HepG2 (cell line): ENCODE measurements at regions not wholly inside any gene's neighbourhood (a gene's known extent, or its start where the extent isn't known, plus 50 kb on each side); places are given as distances from the start of the nearest gene placed in this dataset.

Source experiments
- ATAC-seq: fragments of 200-7000 bp; cut with Tn5 transposase; 3 replicates; pipeline ENCODE4 v1.9.1; 2020; ENCODE audit warnings: mild to moderate bottlenecking, moderate library complexity
- BruUV-seq: library from RNA; stranded (reverse); fragments of 400-500 nt; replicated peaks from 2 replicates; lab custom pipeline; 2021; lab: Mats Ljungman, UMichigan
- CTCF ChIA-PET: fragments of 300-600 bp; formaldehyde crosslinking; extraction: SDS; loops from one replicate; lab custom pipeline; 2021; ENCODE audit warnings: low total read pairs, inconsistent platforms, low intra/inter-chr PET ratio; lab: Yijun Ruan, JAX
- POLR2A ChIA-PET: fragments of 350-600 bp; sonication (Branson Sonifier 250); formaldehyde crosslinking; loops from one replicate; lab custom pipeline; 2020; ENCODE audit warnings: antibody characterized with exemption, inconsistent platforms; lab: Yijun Ruan, JAX
- DNase-seq: peaks from one replicate; pipeline ENCODE4 v3.0.0-alpha.2; 2015; ENCODE audit warnings: low spot score
- FAIRE-seq: peaks from 3 replicates; lab custom pipeline; 2011; peaks lifted over from hg19 to GRCh38; lab: Jason Lieb, UNC
- H2AFZ ChIP-seq: one replicate; pipeline ENCODE4 v1.6.1; 2011; ENCODE audit warnings: low read length, inconsistent platforms
- H3K27ac ChIP-seq: fragments of 300-600 bp; 3 replicates; pipeline ENCODE4 v1.8.0; 2011; ENCODE audit warnings: mixed run types, mild to moderate bottlenecking, mixed read lengths, low read length, inconsistent platforms; ENCODE audit not compliant: insufficient read depth; ENCODE audit errors: extremely low read length
- H3K27me3 ChIP-seq, 2 experiments: fragments of 200-600 bp in 1 of 2; 2 replicates in 1 of 2; 3 replicates in 1 of 2; pipeline versions ENCODE4 v1.6.0 to v1.8.0; 2011; ENCODE audit warnings: low read length in 2 of 2, mild to moderate bottlenecking in 2 of 2, moderate library complexity in 2 of 2, inconsistent platforms in 1 of 2; ENCODE audit not compliant: insufficient read depth in 2 of 2, control insufficient read depth in 1 of 2
- H3K36me3 ChIP-seq, 2 experiments: fragments of 200-600 bp in 1 of 2; replicated peaks in 1 of 2; 2 replicates in 1 of 2; 3 replicates in 1 of 2; pipeline versions ENCODE4 v1.5.1 to v1.8.0; 2011; ENCODE audit warnings: low read length in 2 of 2, inconsistent platforms in 1 of 2; ENCODE audit not compliant: insufficient read depth in 2 of 2, control insufficient read depth in 1 of 2
- H3K4me1 ChIP-seq: 2 replicates; pipeline ENCODE4 v1.5.1; 2012; ENCODE audit warnings: low read length, inconsistent platforms; ENCODE audit not compliant: insufficient read depth
- H3K4me2 ChIP-seq: 2 replicates; pipeline ENCODE4 v1.6.0; 2011; ENCODE audit warnings: low read depth, low read length, inconsistent platforms
- H3K4me3 ChIP-seq, 3 experiments: fragments of 200-600 bp in 1 of 3; sonication (generic), shearing (Covaris generic) in 1 of 3; replicated peaks in 1 of 3; 2 replicates each; pipeline ENCODE4 v1.5.1; 2011 to 2016; ENCODE audit warnings: low read length in 3 of 3, inconsistent platforms in 2 of 3, low read depth in 2 of 3, mild to moderate bottlenecking in 2 of 3, control low read depth in 1 of 3, mixed read lengths in 1 of 3; ENCODE audit not compliant: insufficient read depth in 1 of 3
- H3K79me2 ChIP-seq: one replicate; pipeline ENCODE4 v1.6.1; 2011; ENCODE audit warnings: low read length, inconsistent platforms; ENCODE audit not compliant: insufficient read depth
- H3K9ac ChIP-seq: 2 replicates; pipeline ENCODE4 v1.6.0; 2011; ENCODE audit warnings: mild to moderate bottlenecking, low read depth, low read length, inconsistent platforms; ENCODE audit not compliant: insufficient read depth
- H3K9me3 ChIP-seq: 2 replicates; pipeline ENCODE4 v1.5.1; 2012; ENCODE audit warnings: mild to moderate bottlenecking, low read length
- H4K20me1 ChIP-seq: 2 replicates; pipeline ENCODE4 v1.6.0; 2011; ENCODE audit warnings: inconsistent platforms, mild to moderate bottlenecking, low read length, moderate library complexity; ENCODE audit not compliant: insufficient read depth
- CBX2 ChIP-seq, 2 experiments: fragments of 200-600 bp in 1 of 2; sonication (generic); formaldehyde crosslinking in 1 of 2; IDR thresholded peaks; 2 replicates each; pipeline versions ENCODE4 v1.7.0 to v1.8.1; 2018 to 2022; ENCODE audit warnings: low read depth in 2 of 2, low read length in 1 of 2, mild to moderate bottlenecking in 1 of 2, missing genetic modification reagents in 1 of 2
- FOXO4 ChIP-seq: sonication (generic); formaldehyde crosslinking; conservative IDR thresholded peaks from 2 replicates; pipeline ENCODE4 v1.8.1; 2023; ENCODE audit warnings: missing genetic modification reagents
- HHEX ChIP-seq: IDR thresholded peaks from 2 replicates; pipeline ENCODE4 v1.6.1; 2016; ENCODE audit warnings: control low read depth
- KDM6A ChIP-seq: IDR thresholded peaks from 2 replicates; pipeline ENCODE4 v1.6.1; 2016; ENCODE audit warnings: low read depth
- KLF11 ChIP-seq: IDR thresholded peaks from 2 replicates; pipeline ENCODE4 v1.6.1; 2016; ENCODE audit warnings: missing compliant biosample characterization
- KLF13 ChIP-seq: sonication (generic); formaldehyde crosslinking; IDR thresholded peaks from 2 replicates; pipeline ENCODE4 v1.4.0; 2020; ENCODE audit warnings: mild to moderate bottlenecking, missing genetic modification reagents
- MXD4 ChIP-seq: IDR thresholded peaks from 2 replicates; pipeline ENCODE4 v1.6.1; 2016; ENCODE audit warnings: mild to moderate bottlenecking, missing biosample characterization, missing genetic modification reagents
- SNRNP70 ChIP-seq: fragments of 200-400 bp; formaldehyde crosslinking; IDR thresholded peaks from 2 replicates; pipeline ENCODE4 v1.6.1; 2017; ENCODE audit warnings: mild to moderate bottlenecking, low read depth, low read length, moderate library complexity
- SYNCRIP ChIP-seq: fragments of 200-400 bp; formaldehyde crosslinking; IDR thresholded peaks from 2 replicates; pipeline ENCODE4 v1.6.1; 2018; ENCODE audit warnings: mild to moderate bottlenecking, low read depth, low read length; ENCODE audit not compliant: insufficient read depth
- ZBTB10 ChIP-seq: sonication (generic); formaldehyde crosslinking; IDR thresholded peaks from 2 replicates; pipeline ENCODE4 v1.4.0; 2020; ENCODE audit warnings: missing genetic modification reagents, borderline replicate concordance
- ZFP36L2 ChIP-seq: sonication (generic); formaldehyde crosslinking; IDR thresholded peaks from 2 replicates; pipeline ENCODE4 v1.4.0; 2020; ENCODE audit warnings: missing genetic modification reagents
- ZNF234 ChIP-seq: sonication (generic); formaldehyde crosslinking; conservative IDR thresholded peaks from 2 replicates; pipeline ENCODE4 v1.5.1; 2020; ENCODE audit warnings: mild to moderate bottlenecking, missing genetic modification reagents
- ZNF292 ChIP-seq: sonication (generic); formaldehyde crosslinking; IDR thresholded peaks from 2 replicates; pipeline ENCODE4 v1.8.1; 2022; ENCODE audit warnings: mild to moderate bottlenecking, low read depth, missing genetic modification reagents, borderline replicate concordance
- ZNF580 ChIP-seq: IDR thresholded peaks from 2 replicates; pipeline ENCODE4 v1.6.1; 2016; ENCODE audit warnings: low read depth, borderline replicate concordance
- ZNF749 ChIP-seq: sonication (generic); formaldehyde crosslinking; IDR thresholded peaks from 2 replicates; pipeline ENCODE4 v1.8.0; 2022; ENCODE audit warnings: mild to moderate bottlenecking, missing genetic modification reagents, moderate library complexity, borderline replicate concordance
- ZNF781 ChIP-seq: sonication (generic); formaldehyde crosslinking; IDR thresholded peaks from 2 replicates; pipeline ENCODE4 v1.5.1; 2020; ENCODE audit warnings: borderline replicate concordance, mild to moderate bottlenecking, missing genetic modification reagents; ENCODE audit errors: not compliant biosample characterization
- ZUFSP ChIP-seq: sonication (generic); formaldehyde crosslinking; IDR thresholded peaks from 2 replicates; pipeline ENCODE4 v1.9.0; 2021; ENCODE audit warnings: missing genetic modification reagents, mild to moderate bottlenecking, borderline replicate concordance
- WGBS: methylation state at CpG from one replicate; pipeline ENCODE4 v1.1.6; 2017; ENCODE audit warnings: low lambda C conversion rate; 5-methylcytosine and 5-hydroxymethylcytosine counted together
- in situ Hi-C: cut with HindIII; loops from 2 replicates; pipeline ENCODE4 v1.10.0; 2017; ENCODE audit warnings: low pct_unique_long_range_greater_than_20kb; ENCODE audit not compliant: extremely low pct_ligation_motif_present
- intact Hi-C: fragments of 100-400 bp; cut with micrococcal nuclease; formaldehyde crosslinking; loops from one replicate; pipeline ENCODE4 v1.10.0; 2022; ENCODE audit not compliant: unreplicated experiment

GRCh38 chr12:65655074-65655493 is 169.2 kb upstream of the HMGA2 start:
- no peak for ATAC-seq
- Histone ChIP-seq H3K4me2 (no peak overlapping the region), H3K27ac (no peak overlapping the region), H3K79me2 (no peaks in the 10 kb centered on the region), H3K4me3 (no peak overlapping the region), H3K9ac (no peak overlapping the region), H2AFZ (no peak overlapping the region), H3K4me1 (no peaks in the 10 kb centered on the region), H3K9me3 (no peaks in the 10 kb centered on the region), H4K20me1 (no peaks in the 10 kb centered on the region), H3K27me3 (no peaks in the 10 kb centered on the region; a peak in 1 of 5 replicates), H3K36me3 (no peaks in the 10 kb centered on the region)
- intact Hi-C loops (no loop called here), in situ Hi-C loops (no loop called here)
- no peak for DNase-seq
- CTCF ChIA-PET: no interaction called here
- FAIRE-seq: no peak
- WGBS: 39% methylated on average over 7 of the region's 7 CpGs
- no TSS peak for BruUV-seq
- POLR2A ChIA-PET: no interaction called here
- TF ChIP-seq ZNF234 (CRISPR knock-in tag) (no peak), HHEX (CRISPR knock-in tag) (no peak), MXD4 (CRISPR knock-in tag) (no peak), KLF13 (CRISPR knock-in tag) (no peak), ZBTB10 (CRISPR knock-in tag) (no peak), FOXO4 (no peak), CBX2 (IDR thresholded peaks at IDR 0.05; ENCODE audit: low read depth, low read length) (no peak), CBX2 (CRISPR knock-in tag; IDR thresholded peaks at IDR 0.05; ENCODE audit: low read depth) (no peak), ZNF580 (CRISPR knock-in tag) (no peak), ZNF749 (CRISPR knock-in tag) (no peak), ZUFSP (CRISPR knock-in tag) (no peak), KDM6A (no peak), ZNF781 (CRISPR knock-in tag) (no peak), SNRNP70 (no peak), KLF11 (no peak), ZNF292 (CRISPR knock-in tag) (no peak), SYNCRIP (no peak), ZFP36L2 (CRISPR knock-in tag) (no peak)
